PC-3 (cell line): ENCODE measurements at regions not wholly inside any gene's neighbourhood (a gene's known extent, or its start where the extent isn't known, plus 50 kb on each side); places are given as distances from the start of the nearest gene placed in this dataset.

Experiments
- ATAC-seq: fragments of 200-7000 bp; cut with Tn5 transposase; 2 replicates; pipeline ENCODE4 v1.9.1; 2020; ENCODE audit warnings: mild to moderate bottlenecking, moderate library complexity
- BruUV-seq: library from RNA; stranded (reverse); fragments of 400-500 nt; replicated peaks from 2 replicates; lab custom pipeline; 2021; lab: Mats Ljungman, UMichigan
- CTCF ChIA-PET: fragments of 300-600 bp; sonication (Branson Sonifier 250); formaldehyde crosslinking; loops from one replicate; lab custom pipeline; 2022; ENCODE audit warnings: antibody characterized with exemption; lab: Charles Lee
- POLR2A ChIA-PET: fragments of 300-600 bp; sonication (Branson Sonifier 250); formaldehyde crosslinking; loops from one replicate; lab custom pipeline; 2022; ENCODE audit warnings: antibody characterized with exemption; ENCODE audit not compliant: unreplicated experiment; lab: Charles Lee
- DNase-seq: peaks from one replicate; pipeline ENCODE4 v3.0.0-alpha.2; 2015
- H2AFZ ChIP-seq: fragments of 300-600 bp; sonication (generic); 2 replicates; pipeline ENCODE4 v1.6.0; 2016; ENCODE audit warnings: antibody characterized with exemption, low read length
- H3F3A ChIP-seq: fragments of 300-600 bp; sonication (generic); one replicate; pipeline ENCODE4 v1.6.0; 2017; ENCODE audit warnings: antibody characterized with exemption, low read length, control low read depth, mild to moderate bottlenecking; ENCODE audit not compliant: unreplicated experiment
- H3K27ac ChIP-seq: fragments of 300-600 bp; sonication (generic); 2 replicates; pipeline ENCODE4 v1.5.1; 2016; ENCODE audit warnings: mild to moderate bottlenecking, low read length
- H3K27me3 ChIP-seq: fragments of 300-600 bp; sonication (generic); 2 replicates; pipeline ENCODE4 v1.6.1; 2016; ENCODE audit warnings: low read length, mixed read lengths
- H3K36me3 ChIP-seq: fragments of 300-600 bp; sonication (generic); 2 replicates; pipeline ENCODE4 v1.6.1; 2016; ENCODE audit warnings: low read depth, mixed run types, low read length, mixed read lengths
- H3K4me1 ChIP-seq: fragments of 300-600 bp; sonication (generic); 2 replicates; pipeline ENCODE4 v1.5.1; 2016; ENCODE audit warnings: low read length; ENCODE audit not compliant: insufficient read depth
- H3K4me2 ChIP-seq: fragments of 300-600 bp; sonication (generic); 2 replicates; pipeline ENCODE4 v1.6.0; 2016; ENCODE audit warnings: low read length
- H3K4me3 ChIP-seq: fragments of 300-600 bp; sonication (generic); 2 replicates; pipeline ENCODE4 v1.5.1; 2016; ENCODE audit warnings: mild to moderate bottlenecking, low read length, mixed read lengths
- H3K79me2 ChIP-seq: fragments of 300-600 bp; sonication (generic); 2 replicates; pipeline ENCODE4 v1.6.1; 2017; ENCODE audit warnings: low read length, mixed read lengths
- H3K9ac ChIP-seq: fragments of 300-600 bp; sonication (generic); 2 replicates; pipeline ENCODE4 v1.6.0; 2016; ENCODE audit warnings: mild to moderate bottlenecking, low read length
- H3K9me2 ChIP-seq: fragments of 300-600 bp; sonication (generic); replicated peaks from 2 replicates; pipeline ENCODE4 v1.6.1; 2016; ENCODE audit warnings: mixed run types, low read length, mixed read lengths
- H3K9me3 ChIP-seq: fragments of 300-600 bp; sonication (generic); 2 replicates; pipeline ENCODE4 v1.6.1; 2016; ENCODE audit warnings: low read length, mixed read lengths
- H4K20me1 ChIP-seq: fragments of 300-600 bp; sonication (generic); 2 replicates; pipeline ENCODE4 v1.6.1; 2016; ENCODE audit warnings: low read length, mixed read lengths
- EZH2 ChIP-seq: fragments of 300-600 bp; sonication (generic); IDR thresholded peaks from one replicate; pipeline ENCODE4 v1.6.1; 2017; ENCODE audit warnings: antibody characterized with exemption, mild to moderate bottlenecking, low read length; ENCODE audit not compliant: unreplicated experiment
- EZH2phosphoT487 ChIP-seq: fragments of 300-600 bp; sonication (generic); IDR thresholded peaks from 2 replicates; pipeline ENCODE4 v1.6.1; 2018; ENCODE audit warnings: mild to moderate bottlenecking, antibody characterized with exemption, low read length, borderline replicate concordance
- intact Hi-C: fragments of 100-400 bp; cut with micrococcal nuclease; formaldehyde crosslinking; loops from 2 replicates; pipeline ENCODE4 v1.9.0; 2023
- TF ChIP-seq, protein P1 (sequence below): fragments of 300-600 bp; sonication (generic); conservative IDR thresholded peaks from 2 replicates; pipeline ENCODE4 v1.5.1; 2017; ENCODE audit warnings: antibody characterized with exemption, low read depth, mild to moderate bottlenecking, low read length

DNA sequence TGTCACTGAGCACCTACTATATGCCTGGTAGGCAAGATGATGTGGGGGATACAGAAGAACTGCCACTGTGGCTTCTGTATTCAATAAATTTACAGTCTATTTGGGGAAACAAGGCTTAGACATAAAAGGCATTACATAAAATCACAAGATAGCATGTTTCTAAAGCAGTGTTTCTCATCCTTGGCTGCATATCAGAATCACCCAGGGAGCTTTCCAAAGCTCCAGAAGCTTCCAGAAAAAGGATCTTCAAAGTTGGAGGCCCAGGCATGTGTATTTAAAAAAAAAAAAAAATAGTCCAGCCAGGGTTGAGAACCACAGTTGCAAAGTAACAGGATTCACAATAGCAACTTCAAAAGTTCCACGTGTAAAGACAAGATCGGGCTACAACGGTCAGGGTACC lies 112.4 kb upstream of the SPACA1 start:
- ChIA-PET CTCF (no interaction called here), POLR2A (no interaction called here)
- Histone ChIP-seq H2AFZ (no peak overlapping the region), H3K79me2 (no peaks in the 10 kb centered on the region), H3K27me3 (0 out of 2 replicates have a peak, but pooled peaks cover 3% of the 10 kb centered on the region), H3K9ac (no peak overlapping the region), H3K9me2 (no peaks in the 10 kb centered on the region), H4K20me1 (no peaks in the 10 kb centered on the region), H3K4me1 (no peaks in the 10 kb centered on the region), H3K4me2 (no peak overlapping the region), H3K27ac (no peak overlapping the region), H3K4me3 (no peak overlapping the region), H3K36me3 (no peaks in the 10 kb centered on the region), H3K9me3 (no peaks in the 10 kb centered on the region), H3F3A (no peaks in the 10 kb centered on the region)
- TF ChIP-seq EZH2: no peak
- TF ChIP-seq, protein P1, sequence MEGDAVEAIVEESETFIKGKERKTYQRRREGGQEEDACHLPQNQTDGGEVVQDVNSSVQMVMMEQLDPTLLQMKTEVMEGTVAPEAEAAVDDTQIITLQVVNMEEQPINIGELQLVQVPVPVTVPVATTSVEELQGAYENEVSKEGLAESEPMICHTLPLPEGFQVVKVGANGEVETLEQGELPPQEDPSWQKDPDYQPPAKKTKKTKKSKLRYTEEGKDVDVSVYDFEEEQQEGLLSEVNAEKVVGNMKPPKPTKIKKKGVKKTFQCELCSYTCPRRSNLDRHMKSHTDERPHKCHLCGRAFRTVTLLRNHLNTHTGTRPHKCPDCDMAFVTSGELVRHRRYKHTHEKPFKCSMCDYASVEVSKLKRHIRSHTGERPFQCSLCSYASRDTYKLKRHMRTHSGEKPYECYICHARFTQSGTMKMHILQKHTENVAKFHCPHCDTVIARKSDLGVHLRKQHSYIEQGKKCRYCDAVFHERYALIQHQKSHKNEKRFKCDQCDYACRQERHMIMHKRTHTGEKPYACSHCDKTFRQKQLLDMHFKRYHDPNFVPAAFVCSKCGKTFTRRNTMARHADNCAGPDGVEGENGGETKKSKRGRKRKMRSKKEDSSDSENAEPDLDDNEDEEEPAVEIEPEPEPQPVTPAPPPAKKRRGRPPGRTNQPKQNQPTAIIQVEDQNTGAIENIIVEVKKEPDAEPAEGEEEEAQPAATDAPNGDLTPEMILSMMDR: no peak
- TF ChIP-seq EZH2phosphoT487: no peak
- BruUV-seq: no TSS peak
- DNase-seq (no peak), ATAC-seq (no peak)
- intact Hi-C loops: no loop called here

GRCh38 chr6:87932361-87932760 lies 115.3 kb upstream of the SPACA1 start:
- no peaks in the 10 kb centered on the region for H3K79me2 ChIP-seq
- POLR2A ChIA-PET: no interaction called here
- no peak overlapping the region for H3K9ac ChIP-seq
- no peak overlapping the region for H3K4me2 ChIP-seq
- no peaks in the 10 kb centered on the region for H4K20me1 ChIP-seq
- no peak for TF ChIP-seq EZH2phosphoT487
- TF ChIP-seq, protein P1: no peak
- TF ChIP-seq EZH2: no peak
- no peaks in the 10 kb centered on the region for H3K9me3 ChIP-seq
- no peak for DNase-seq
- H3F3A ChIP-seq: no peaks in the 10 kb centered on the region
- no TSS peak for BruUV-seq
- H3K27me3 ChIP-seq: 0 out of 2 replicates have a peak, but pooled peaks cover 3% of the 10 kb centered on the region
- CTCF ChIA-PET: no interaction called here
- H3K36me3 ChIP-seq: no peaks in the 10 kb centered on the region
- H3K27ac ChIP-seq: no peak overlapping the region
- no peak overlapping the region for H3K4me3 ChIP-seq
- intact Hi-C loops: no loop called here
- no peak for ATAC-seq
- H2AFZ ChIP-seq: no peak overlapping the region
- no peaks in the 10 kb centered on the region for H3K9me2 ChIP-seq
- H3K4me1 ChIP-seq: no peaks in the 10 kb centered on the region

GRCh38 chr6:87929843-87930288 lies 117.8 kb upstream of the SPACA1 start:
- no peak overlapping the region for H2AFZ ChIP-seq
- intact Hi-C loops: loop anchor here (1.0 to 2.0 kb wide), 3 partner anchors 563 to 940 kb away; no protein-coding TSS in a partner anchor
- TF ChIP-seq EZH2: no peak
- no peak for TF ChIP-seq EZH2phosphoT487
- TF ChIP-seq, protein P1: peak; percentile 79
- ChIA-PET CTCF (interaction anchor here (0.5 kb wide), 1 partner anchor 913 kb away, joined by 3 read pairs; no protein-coding TSS in a partner anchor), POLR2A (no interaction called here)
- H3K9ac ChIP-seq: no peak overlapping the region
- DNase-seq: peak; percentile 75
- no peak overlapping the region for H3K4me2 ChIP-seq
- no peaks in the 10 kb centered on the region for H3K79me2 ChIP-seq
- no peak overlapping the region for H3K4me3 ChIP-seq
- no peaks in the 10 kb centered on the region for H3F3A ChIP-seq
- H3K9me3 ChIP-seq: no peaks in the 10 kb centered on the region
- no peaks in the 10 kb centered on the region for H4K20me1 ChIP-seq
- H3K4me1 ChIP-seq: no peaks in the 10 kb centered on the region
- H3K36me3 ChIP-seq: no peaks in the 10 kb centered on the region
- ATAC-seq: peak; percentile 99
- H3K27ac ChIP-seq: no peak overlapping the region
- BruUV-seq: no TSS peak
- no peaks in the 10 kb centered on the region for H3K9me2 ChIP-seq
- 0 out of 2 replicates have a peak, but pooled peaks cover 3% of the 10 kb centered on the region for H3K27me3 ChIP-seq
